NCI-H1694 (cell line): ENCODE measurements at regions not wholly inside any gene's neighbourhood (a gene's known extent, or its start where the extent isn't known, plus 50 kb on each side); places are given as distances from the start of the nearest gene placed in this dataset.

Experiments
- DNase-seq: peaks from one replicate; lab custom pipeline; 2025; lab: John Stamatoyannopoulos, UW

DNA sequence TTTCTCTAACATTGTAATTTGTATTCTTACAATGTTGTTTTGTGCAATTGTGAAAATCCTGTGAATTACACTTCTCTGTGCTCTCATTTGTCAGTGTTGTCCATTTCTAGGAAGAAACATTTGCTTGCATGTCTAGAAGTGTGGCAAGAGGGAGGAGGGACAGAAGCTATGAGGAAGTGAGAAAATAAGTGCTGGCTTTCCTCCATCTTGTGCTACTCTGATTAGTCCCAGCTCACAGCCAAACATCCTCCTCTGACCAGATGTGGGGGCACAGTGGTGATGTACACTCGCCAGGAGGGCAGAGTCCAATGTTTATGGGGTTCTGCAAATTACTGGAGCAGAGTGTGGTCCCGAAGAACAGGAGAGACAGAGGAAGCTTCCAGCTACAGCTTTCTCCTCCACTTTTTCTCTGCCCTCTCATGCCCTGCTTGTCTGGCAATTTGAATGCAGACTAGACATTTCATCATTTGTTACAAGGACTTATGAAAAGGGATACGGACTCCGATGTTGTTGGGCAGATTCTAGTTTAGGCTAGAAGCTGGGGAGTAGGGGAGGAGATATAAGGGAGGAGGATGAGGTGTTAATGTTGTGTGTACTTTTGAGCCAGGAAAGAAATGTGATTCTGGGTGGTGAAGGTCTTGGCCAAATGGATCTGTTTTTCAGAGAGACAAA lies 131.0 kb upstream of the C1GALT1 start:
- no peak for DNase-seq

DNA sequence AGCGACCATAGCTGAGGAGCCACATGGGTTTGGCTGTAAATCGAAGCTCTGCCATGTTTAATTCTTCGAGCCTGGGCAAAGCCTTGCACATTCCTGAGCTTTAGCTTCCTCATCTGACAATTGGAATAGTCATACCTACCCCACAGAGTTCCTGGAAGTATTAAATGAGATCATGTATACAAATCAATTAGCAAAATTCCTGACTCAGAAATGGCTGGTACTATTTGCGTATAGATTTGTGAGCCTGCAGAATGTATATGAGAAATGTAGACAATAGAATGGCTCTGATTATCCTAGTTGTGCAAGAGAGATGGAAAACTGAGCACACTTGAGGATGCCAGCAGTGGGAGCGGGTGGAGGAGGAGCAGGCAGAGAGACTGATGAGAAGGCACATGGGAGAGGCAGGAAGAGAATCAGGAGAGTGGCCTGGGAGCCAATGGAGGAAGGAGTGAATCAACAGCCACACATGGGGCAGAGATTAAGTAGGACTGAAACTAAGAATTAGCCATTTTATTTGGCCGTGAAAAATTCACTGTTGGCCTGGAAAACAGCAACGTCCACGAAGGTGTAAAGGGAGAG lies 128.0 kb upstream of the C1GALT1 start:
- no peak for DNase-seq

DNA sequence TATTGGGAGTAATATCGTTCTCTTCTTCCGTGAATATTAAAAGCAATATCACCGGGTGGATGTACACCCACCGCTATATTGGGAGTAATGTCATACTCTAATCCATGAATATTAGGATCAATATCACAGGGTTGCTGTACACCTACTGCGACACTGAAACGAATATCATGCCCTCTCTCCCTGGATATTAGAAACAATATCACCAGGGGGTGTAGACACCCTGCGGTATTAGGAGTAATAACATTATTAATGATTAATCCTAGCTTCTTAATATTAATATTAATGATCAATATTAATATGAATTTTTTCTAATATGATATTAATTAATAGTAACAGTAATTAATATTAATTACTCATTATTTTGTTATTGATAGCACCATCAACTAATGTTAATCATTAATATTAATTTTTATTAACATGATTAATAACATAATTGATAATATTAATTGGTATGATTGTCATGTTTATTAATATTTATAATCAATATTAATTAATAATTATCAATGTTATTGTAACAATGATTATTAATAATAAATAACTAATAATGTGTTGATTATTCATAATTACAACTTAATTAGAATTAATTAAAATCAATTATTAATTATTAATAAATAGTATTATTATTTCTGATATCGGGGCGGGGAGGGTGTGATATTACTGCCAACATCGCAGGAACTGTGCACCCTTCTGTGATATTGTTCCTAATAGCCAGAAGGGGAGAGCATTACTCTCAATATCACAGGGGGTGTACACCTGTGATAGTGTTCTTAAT lies 121.3 kb upstream of the C1GALT1 start:
- DNase-seq, result no peak

DNA sequence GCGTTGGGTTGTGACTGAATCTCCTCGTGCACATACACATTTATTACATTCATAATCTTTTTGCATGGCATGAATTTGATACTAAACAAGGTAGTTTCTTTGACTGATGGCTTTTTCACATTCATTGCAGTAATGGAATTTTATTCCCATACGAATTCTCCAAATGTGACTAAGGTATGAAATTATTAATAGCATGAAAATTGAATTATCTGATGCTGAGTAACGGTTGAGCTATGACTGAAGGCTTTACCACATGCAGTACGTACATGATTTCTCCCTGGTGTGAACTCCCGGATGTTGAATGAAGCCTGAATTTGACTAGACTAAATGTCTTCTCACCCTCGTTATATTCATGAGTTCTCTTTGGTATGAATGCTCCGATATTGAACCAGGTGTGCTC lies 104.4 kb upstream of the C1GALT1 start:
- no peak for DNase-seq

DNA sequence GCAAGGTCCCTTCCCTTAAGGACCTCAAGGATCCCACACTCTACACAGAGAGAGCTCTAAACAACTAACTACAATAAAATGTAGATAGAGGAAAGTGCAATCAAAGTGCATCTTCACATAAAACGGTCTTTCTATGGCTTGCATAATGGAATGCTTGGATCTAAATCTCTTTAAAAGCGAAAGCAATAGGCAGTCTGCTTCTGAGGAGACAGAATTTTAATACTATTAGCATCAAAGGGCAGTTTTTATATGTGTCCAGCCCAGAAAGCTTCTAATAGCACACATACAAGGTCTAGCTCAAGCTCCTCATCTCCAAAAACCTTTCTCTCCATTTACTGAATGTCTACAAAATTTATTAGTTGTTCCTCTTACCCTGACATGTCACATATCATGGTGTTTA lies 101.5 kb upstream of the C1GALT1 start:
- DNase-seq, result no peak

DNA sequence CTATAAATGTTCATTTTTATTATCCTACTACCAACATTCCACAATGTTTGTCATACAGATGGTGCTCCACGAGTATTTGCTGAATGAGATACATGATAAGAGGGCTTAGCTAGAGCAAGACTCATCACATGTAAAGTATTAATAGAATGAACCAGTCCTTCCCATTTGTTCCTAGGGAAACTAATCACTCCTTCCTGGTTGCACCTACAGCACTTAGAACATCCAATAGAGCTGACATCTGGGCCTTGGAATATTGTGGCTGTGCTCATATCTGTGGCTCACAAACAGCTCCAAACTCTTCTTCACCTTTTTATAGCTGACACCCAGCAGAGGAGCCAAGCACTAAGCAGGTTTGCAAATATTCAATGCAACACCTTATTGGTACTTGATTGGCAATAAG lies 91.9 kb upstream of the C1GALT1 start:
- no peak for DNase-seq

DNA sequence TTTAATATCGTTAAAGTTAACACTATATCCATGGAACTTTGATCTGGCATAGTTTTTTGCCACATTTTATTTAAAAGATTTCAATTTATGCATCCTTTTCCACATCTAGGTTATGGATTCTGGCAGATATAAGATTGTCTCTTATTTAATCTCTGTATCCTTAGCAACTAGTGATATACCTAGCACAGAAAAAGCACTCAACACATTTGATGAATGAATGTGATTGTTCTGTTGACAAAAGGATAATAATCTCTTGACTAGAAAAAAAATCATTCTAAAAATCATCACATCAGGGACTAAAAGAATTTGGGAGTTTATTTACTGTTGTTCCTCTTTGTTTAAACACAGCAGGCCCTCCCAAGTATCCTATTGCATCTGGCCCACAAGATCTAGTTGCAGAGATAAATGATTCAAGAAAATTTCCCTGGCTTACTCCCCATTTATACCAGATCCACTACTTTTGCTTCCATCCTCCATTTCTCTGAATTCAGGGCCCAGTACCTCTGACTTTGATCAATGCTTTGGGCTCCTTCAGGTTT lies 84.0 kb upstream of the C1GALT1 start:
- DNase-seq, result no peak

DNA sequence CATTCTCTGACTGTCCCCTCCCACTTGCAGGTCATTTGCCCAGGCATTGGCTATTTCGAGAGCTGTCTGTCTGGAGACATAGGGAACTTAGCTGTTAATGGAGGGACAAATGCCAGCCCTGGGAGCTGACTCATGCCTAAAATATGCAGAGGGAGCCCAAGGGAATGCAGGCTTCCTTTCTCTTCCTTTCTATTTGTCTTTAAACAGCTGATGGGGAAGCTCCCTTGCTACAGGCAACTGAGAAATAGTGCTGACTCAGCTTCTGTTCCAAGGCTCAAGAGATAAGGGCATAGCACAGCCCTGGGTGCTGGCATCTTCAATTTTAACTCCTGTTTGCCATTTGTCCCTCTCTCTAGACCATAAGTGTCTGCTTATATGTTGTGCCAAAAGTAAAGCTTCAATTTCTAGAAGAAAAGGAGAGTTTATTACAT lies 82.7 kb upstream of the C1GALT1 start:
- no peak for DNase-seq

DNA sequence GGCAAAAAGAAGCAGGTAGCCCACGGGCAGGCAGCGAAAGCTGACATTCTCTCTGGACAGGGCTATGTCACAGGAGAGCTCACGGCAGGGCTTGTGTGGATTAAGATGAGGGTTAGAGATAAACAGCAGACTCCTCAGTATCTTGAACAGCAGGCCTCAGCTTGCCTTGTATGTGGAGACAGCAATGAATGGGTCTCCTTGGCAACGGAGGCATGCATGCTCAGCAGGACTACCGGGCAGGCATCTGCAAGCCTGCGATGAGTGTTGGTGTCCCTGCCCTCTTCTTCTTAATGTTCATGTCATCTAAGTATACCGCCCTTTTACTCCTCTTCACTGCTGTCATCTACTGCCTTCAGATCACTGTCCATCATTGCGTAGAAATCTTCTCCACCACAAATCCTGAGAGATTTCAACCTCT lies 81.9 kb upstream of the C1GALT1 start:
- no peak for DNase-seq

DNA sequence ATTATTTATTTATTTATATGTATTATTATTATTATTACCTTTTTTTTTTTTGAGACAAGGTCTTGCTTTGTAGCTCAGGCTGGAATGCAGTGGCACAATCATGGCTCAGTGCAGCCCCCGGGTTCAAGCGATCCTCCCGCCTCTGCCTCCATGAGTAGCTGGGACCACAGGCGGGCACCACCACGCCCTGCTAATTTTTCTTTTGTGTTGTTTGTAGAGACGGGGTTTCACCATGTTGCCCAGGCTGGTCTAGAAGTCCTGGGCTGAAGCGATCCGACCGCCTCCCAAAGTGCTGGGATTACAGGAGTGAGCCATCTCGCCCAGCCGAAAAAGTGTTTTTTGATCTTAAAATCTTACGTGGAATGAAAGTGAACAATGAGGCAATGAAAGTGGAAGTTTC lies 79.4 kb upstream of the C1GALT1 start:
- no peak for DNase-seq

DNA sequence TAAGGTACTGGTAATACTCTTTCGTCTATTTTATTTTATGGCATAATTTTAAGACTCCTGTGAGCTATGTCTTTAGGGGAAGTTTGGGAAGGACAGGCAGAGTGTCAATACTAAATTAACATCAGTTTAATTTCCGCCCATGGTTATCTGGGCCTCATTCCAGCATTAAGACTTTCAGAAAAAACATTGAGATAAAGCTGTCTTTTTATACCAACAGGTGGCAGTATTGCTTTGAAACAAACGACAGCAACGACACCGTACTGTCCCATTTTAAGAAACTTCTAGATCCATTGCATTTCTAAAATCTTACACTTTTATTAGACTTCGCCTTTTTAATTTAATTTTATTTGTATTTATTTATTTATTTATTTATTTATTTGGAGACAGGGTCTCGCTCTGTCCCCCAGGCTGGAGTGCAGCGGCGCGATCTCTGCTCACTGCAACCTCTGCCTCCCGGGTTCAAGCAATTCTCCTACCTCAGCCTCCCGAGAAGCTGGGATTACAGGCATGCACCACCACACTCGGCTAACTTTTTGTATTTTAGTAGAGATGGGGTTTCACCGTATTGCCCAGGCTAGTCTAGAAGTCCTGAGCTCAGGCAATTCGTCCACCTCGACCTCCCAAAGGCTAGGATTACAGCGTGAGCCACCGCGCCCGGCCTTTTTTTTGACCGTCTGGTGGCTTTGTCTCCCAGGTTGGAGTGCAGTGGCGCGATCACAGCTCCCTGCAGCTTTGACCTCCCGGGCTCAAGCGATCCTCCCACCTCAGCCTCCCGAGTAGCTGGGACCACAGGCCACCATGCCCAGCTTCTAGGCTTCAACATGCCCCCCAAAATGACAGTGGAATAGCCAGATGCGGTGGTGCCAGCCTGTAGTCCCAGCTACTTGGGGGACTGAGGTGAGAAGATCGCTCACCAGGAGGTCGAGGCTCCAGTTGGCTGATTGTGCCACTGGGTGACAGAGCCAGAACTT lies 78.7 kb upstream of the C1GALT1 start:
- DNase-seq, result peak; percentile 35

DNA sequence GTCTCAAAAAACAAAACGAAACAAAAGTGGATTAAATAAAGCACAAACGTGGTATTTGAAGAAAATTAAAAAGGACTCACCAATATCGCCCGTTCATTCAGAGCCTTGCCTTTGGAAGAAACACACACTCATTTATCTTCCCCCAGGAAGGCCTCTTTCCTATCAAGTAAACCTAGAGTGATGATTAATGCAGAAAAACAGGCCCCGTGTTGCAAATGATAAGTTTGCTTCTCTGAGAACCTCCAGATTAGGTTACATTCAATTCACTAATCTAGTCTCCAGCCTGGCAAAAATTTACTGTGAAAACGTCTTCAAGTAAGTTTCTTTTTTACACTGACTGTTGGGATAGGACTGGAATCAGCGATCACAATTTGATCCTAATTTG lies 78.0 kb upstream of the C1GALT1 start:
- DNase-seq, result no peak

DNA sequence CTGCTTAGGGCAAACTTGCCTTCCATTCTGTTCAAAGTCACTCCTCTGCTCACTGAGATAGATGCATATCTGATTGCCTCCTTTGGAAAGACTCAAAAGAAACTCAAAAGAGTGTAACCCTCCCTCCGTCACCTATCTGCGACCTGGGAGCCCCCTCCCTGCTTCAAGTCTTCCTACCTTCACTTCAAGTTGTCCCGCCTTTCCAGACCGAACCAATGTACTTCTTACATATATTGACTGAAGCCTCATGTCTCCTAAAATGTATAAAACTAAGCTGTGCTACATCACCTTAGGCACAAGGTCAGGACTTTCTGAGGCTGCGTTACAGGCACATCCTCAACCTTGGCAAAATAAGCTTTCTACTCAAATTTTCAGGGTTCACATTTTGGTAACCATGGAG lies 77.4 kb upstream of the C1GALT1 start:
- no peak for DNase-seq

DNA sequence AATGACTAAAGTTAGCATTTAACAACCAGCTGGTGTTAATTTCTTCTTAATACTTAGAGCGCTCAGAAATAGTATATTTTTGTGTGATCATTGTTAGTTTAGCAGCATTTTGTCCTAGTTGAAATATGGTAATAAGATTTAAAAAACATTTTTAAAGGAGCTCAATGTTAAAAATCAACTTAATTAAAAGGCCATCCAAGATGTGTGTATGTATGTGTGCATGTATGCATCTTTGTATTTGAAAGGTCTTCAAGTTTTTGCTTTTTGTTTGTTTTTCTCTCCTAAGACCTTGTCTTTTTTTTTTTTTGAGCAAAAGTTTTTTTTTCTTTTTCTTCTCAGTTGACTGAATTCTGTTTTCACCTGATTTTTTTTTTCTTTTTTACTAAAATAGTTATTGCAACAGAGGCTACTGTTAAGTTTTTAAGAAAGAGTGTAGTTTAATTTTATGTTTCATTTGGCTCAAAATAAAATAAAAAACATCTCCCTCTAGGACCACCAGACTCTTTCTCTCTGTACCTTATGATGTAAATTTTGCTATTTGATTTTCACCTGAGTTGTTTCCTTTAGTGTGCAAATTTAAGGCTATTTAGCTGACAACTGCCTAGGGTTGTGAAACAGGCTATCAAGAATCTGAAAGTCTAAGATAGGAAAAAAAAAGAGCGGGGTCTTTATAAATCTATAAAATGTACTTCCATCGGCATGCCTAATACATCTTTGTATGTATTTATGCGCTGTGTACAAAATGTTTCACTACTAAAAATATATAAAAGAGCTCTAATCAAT lies 76.4 kb upstream of the C1GALT1 start:
- no peak for DNase-seq

DNA sequence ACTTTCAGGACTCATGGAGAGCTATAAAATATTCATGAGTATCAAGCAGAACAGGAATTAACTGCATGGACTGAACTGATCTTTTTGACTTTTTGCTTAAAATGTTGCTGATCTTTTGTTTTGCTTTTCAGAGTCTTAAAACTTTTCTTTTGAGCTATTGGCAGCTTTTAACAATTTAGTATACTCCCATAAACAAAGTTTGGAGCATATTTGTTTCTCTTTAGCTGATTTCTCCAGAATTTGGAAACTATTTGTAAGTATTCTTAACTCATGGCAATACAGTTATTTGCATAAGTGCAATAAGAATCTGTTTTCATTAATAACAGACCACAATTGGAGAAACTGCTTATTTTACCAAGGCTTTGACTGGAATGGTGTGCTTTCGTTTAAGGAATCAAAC lies 73.4 kb upstream of the C1GALT1 start:
- no peak for DNase-seq

DNA sequence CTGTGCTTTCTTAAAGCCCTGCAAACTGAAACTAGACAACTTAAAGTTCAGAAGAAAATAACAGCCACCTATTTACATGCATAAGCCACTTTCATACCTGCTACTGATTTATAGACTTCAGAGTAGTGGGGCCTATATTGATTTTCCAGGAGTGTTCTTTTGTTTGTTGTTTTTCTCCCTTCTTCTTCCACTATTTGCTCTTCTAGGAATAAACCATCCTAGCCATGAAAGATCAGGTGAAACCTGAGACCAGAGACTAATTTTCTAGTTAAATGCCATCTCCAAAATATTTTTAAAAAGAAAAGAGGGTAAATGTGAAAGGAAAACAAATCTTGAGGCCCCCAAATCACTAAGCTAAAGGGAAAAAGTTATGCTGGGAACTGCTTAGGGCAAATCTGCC lies 72.4 kb upstream of the C1GALT1 start:
- no peak for DNase-seq

DNA sequence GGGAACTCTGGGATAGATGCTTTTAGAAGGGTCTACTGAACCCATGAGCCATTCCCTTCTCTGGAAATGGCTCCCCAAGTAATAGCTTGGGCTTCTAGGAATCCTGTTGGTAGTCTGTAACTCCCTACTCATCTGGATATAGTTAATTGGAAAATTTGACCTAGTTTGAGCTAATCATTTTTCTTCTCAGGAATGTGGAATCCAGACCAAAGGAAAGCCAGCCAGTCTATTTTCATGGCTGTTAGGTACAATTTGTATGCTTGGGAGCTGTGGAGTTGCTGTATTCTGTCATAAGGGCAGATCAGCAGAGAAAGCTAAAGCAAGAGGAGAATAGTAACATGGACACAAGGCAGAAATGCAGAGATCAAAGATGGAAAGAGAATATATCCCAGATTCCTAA lies 71.6 kb upstream of the C1GALT1 start:
- no peak for DNase-seq

DNA sequence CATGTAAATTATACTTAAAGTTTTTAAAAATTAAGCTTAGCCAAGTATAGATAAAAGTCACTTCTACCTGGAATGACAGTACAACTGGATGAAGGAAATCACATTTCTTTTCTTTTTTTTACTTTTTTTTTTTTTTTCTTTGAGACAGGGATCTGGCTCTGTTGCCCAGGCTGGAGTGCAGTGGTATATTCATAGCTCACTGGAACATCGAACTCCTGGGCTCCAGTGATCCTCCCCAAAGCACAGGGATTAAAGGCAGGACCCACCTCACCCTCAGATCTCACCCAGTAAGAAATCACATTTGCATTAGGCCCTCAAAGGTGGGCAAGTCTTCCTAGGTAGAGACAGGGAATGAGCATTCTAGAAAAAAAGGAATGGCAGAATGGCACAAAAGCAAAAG lies 69.5 kb upstream of the C1GALT1 start:
- DNase-seq, result no peak

DNA sequence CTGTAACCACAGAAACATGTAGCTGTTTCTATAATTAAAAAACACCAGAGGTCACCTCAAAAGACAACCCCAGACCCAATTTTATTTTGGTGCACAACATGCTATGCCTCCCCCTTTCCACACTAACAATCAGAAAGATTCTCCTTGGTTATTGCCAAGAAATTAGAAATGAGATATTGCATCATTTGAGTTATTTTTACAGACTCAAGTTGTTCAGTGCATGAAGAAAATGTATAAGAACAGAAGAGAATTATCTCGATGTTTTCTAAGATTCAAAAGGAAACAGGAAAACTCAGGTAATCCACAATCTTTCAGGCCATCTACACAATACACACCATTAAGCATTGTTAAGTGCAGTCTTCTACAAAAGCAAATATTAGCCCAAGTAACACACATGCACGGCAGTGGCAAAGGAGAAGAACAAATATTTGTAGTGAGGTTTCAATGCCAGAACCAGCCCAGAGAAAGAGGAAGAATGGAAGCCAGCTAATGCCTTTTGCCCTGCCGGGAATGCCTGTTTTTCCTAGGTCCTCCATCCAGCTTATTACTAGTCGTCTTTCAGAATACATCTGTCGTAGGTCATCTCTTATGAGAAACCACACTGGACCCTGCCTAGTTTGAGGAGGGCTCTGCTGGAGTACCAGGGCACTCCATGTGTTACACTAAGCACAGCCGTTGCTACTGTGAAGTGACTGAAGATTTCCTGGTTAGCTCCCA lies 67.6 kb upstream of the C1GALT1 start:
- no peak for DNase-seq

DNA sequence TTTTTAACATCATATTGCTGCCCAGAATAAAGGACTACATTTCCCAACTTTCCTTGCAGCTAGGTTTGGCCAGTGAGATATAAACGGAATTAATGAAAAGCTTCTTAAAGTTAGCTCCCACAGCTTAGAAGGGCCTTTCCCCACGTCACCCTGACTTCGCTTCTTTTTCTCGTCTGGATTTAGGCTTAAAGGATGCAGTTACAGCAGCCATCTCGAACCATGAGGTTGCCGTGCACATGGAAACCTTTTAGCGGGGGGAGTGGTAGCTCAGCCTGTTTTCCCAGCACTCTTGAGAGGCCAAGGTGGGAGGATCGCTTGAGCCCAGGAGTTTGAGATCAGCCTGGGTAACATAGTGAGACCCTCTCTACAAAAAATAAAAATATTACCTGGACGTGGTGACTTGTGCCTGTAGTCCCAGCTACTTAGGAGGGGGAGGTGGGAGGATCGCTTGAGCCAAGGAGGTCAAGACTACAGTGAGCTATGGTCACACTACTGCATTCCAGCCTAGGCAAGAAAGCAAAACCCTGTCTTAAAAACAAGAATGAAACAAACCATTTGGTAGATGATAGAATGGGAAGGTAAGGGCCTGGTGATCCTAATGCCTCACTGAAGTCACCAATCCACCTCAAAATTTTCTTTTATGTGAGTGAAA lies 64.3 kb upstream of the C1GALT1 start:
- no peak for DNase-seq
